ENCODE measurements at regions not wholly inside any gene's neighbourhood (a gene's known extent, or its start where the extent isn't known, plus 50 kb on each side); places are given as distances from the start of the nearest gene placed in this dataset.

GRCh38 chr14:54177641-54178621 lies 218.9 kb upstream of the CDKN3 start:
- DNase-seq, result no peak

- no peak for DNase-seq
Observed at GRCh38 chr14:54182419-54183045, 214.3 kb upstream of the CDKN3 start.

- DNase-seq, result no peak
Observed at GRCh38 chr14:54186821-54187763, 209.7 kb upstream of the CDKN3 start.

- no peak for DNase-seq
Observed at GRCh38 chr14:54188064-54188666, 208.6 kb upstream of the CDKN3 start.

GRCh38 chr14:54189333-54189732 lies 207.5 kb upstream of the CDKN3 start:
- DNase-seq, result no peak

- DNase-seq, result no peak
Observed at GRCh38 chr14:54189748-54190354, 207.0 kb upstream of the CDKN3 start.

GRCh38 chr14:54191846-54192245 lies 205.0 kb upstream of the CDKN3 start:
- DNase-seq, result no peak

GRCh38 chr14:54192610-54193009 lies 204.2 kb upstream of the CDKN3 start:
- DNase-seq, result no peak

GRCh38 chr14:54193871-54194270 lies 202.9 kb upstream of the CDKN3 start:
- DNase-seq, result no peak

GRCh38 chr14:54194501-54194900 lies 202.3 kb upstream of the CDKN3 start:
- DNase-seq, result no peak

- DNase-seq, result no peak
Observed at GRCh38 chr14:54197369-54197768, 199.4 kb upstream of the CDKN3 start.

- DNase-seq, result no peak
Observed at GRCh38 chr14:54200726-54201125, 196.1 kb upstream of the CDKN3 start.

- DNase-seq, result no peak
Observed at GRCh38 chr14:54202288-54202687, 194.5 kb upstream of the CDKN3 start.

GRCh38 chr14:54206516-54206915 lies 190.3 kb upstream of the CDKN3 start:
- no peak for DNase-seq

- DNase-seq, result no peak
Observed at GRCh38 chr14:54207075-54207474, 189.7 kb upstream of the CDKN3 start.

GRCh38 chr14:54207476-54208462 lies 189.0 kb upstream of the CDKN3 start:
- DNase-seq, result no peak

GRCh38 chr14:54208751-54209150 lies 188.1 kb upstream of the CDKN3 start:
- DNase-seq, result no peak

- DNase-seq, result no peak
Observed at GRCh38 chr14:54209511-54210250, 187.1 kb upstream of the CDKN3 start.

GRCh38 chr14:54211551-54212308 lies 185.1 kb upstream of the CDKN3 start:
- DNase-seq, result no peak
